ENCODE measurements at regions not wholly inside any gene's neighbourhood (a gene's known extent, or its start where the extent isn't known, plus 50 kb on each side); places are given as distances from the start of the nearest gene placed in this dataset.

GRCh38 chrX:101999644-102000539, 68.1 kb upstream of the ZMAT1 start:
- H3K4me2 ChIP-seq (ENCODE audit: low read length): no peak overlapping the region
- no peak overlapping the region for H2AFZ ChIP-seq (ENCODE audit: low read depth, low read length)
- H3K9me2 ChIP-seq (ENCODE audit: insufficient read depth, low read length): no peaks in the 10 kb centered on the region

More at GRCh38 chrX:101999644-102000539, 68.1 kb upstream of the ZMAT1 start:
- no peaks in the 10 kb centered on the region for H3K9me3 ChIP-seq (ENCODE audit: low read length)
- H3K9ac ChIP-seq (ENCODE audit: low read length): no peak overlapping the region
- no peaks in the 10 kb centered on the region for H3K27me3 ChIP-seq (ENCODE audit: insufficient read depth, low read depth, low read length)
- no peaks in the 10 kb centered on the region for H3K36me3 ChIP-seq (ENCODE audit: insufficient read depth, low read length)
- H3K4me3 ChIP-seq (ENCODE audit: low read length): no peak overlapping the region
- no peak overlapping the region for H3K27ac ChIP-seq (ENCODE audit: low read length)
- no peak for TF ChIP-seq CTCF (IDR thresholded peaks at IDR 0.05; ENCODE audit: poor library complexity, severe bottlenecking)
- TF ChIP-seq EZH2 (IDR thresholded peaks at IDR 0.05; ENCODE audit: borderline replicate concordance, insufficient read depth, low read length, poor library complexity, severe bottlenecking): no peak
- no peak for TF ChIP-seq RAD21 (conservative IDR thresholded peaks at IDR 0.05)
- no peak for TF ChIP-seq POLR2AphosphoS5 (IDR thresholded peaks at IDR 0.05)
- no peak for TF ChIP-seq REST (IDR thresholded peaks at IDR 0.05; ENCODE audit: borderline replicate concordance)
- no peak for TF ChIP-seq SMC3 (conservative IDR thresholded peaks at IDR 0.05; ENCODE audit: poor library complexity)
- TF ChIP-seq MXI1 (conservative IDR thresholded peaks at IDR 0.05; ENCODE audit: poor library complexity, severe bottlenecking): no peak
- TF ChIP-seq EP300 (conservative IDR thresholded peaks at IDR 0.05; ENCODE audit: poor library complexity, severe bottlenecking): no peak
- no peak for TF ChIP-seq TAF1 (IDR thresholded peaks at IDR 0.05; ENCODE audit: low read depth)
- no peaks in the 10 kb centered on the region for H4K20me1 ChIP-seq (ENCODE audit: insufficient read depth)
- no peaks in the 10 kb centered on the region for H3K79me2 ChIP-seq (replicated peaks; ENCODE audit: insufficient read depth, low read length)
- H3F3A ChIP-seq (ENCODE audit: insufficient read depth, low read length, poor library complexity, severe bottlenecking): no peaks in the 10 kb centered on the region
